ENCODE measurements at regions not wholly inside any gene's neighbourhood (a gene's known extent, or its start where the extent isn't known, plus 50 kb on each side); places are given as distances from the start of the nearest gene placed in this dataset.
A peak's percentile ranks its signal among the peaks of the same experiment; 100 is the strongest.

DNA sequence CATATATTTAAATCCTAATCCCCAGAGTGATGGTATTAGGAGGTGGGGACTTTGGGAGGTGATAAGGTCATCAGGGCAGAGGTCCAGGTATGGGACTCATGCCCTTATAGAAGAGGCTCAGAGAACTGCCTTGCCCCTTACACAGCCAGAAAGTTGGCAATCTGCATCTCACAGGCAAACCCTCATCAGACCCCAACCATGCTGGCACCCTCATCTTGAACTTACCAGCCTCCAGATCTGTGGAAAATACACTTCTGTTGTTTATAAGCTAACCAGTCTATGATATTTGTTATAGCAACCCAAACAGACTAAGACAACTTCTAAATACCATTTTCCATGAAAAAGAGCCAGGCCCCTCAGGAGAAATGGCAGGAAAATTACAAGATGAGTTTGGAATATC, 69.3 kb upstream of the PRDX6 start:
- ATAC-seq, result no peak
- DNase-seq, result no peak
- no peak overlapping the region for H3K4me3 ChIP-seq
- no peak overlapping the region for H3K27ac ChIP-seq
- H3K4me1 ChIP-seq, result peaks cover 0 to 32% of the 10 kb centered on the region in 2 donors
- H3K36me3 ChIP-seq, result no peaks in the 10 kb centered on the region
- no peaks in the 10 kb centered on the region for H3K27me3 ChIP-seq
- TF ChIP-seq, protein P1, sequence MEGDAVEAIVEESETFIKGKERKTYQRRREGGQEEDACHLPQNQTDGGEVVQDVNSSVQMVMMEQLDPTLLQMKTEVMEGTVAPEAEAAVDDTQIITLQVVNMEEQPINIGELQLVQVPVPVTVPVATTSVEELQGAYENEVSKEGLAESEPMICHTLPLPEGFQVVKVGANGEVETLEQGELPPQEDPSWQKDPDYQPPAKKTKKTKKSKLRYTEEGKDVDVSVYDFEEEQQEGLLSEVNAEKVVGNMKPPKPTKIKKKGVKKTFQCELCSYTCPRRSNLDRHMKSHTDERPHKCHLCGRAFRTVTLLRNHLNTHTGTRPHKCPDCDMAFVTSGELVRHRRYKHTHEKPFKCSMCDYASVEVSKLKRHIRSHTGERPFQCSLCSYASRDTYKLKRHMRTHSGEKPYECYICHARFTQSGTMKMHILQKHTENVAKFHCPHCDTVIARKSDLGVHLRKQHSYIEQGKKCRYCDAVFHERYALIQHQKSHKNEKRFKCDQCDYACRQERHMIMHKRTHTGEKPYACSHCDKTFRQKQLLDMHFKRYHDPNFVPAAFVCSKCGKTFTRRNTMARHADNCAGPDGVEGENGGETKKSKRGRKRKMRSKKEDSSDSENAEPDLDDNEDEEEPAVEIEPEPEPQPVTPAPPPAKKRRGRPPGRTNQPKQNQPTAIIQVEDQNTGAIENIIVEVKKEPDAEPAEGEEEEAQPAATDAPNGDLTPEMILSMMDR (IDR thresholded peaks at IDR 0.05), result no peak
- H3K9me3 ChIP-seq, result no peaks in the 10 kb centered on the region
- intact Hi-C loops (cut with DNase I), result no loop called here

DNA sequence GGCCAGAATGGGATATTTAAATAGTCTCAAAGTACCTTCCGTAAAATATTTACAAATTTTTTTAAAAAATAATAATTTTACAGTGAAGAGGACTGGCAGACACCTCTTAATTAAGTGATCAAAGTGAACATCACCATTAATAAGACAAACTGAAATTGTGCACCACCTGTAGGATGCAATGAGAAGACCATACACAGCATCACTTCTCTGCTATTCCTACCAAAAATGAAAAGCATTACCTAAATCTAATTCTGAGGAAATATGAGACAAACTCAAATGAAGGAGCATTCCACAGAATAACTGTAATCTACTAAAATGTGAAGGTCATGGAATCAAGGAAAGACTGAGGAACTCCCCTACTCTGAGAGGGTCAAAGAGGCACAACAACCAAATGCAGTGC, 68.2 kb upstream of the PRDX6 start:
- TF ChIP-seq, protein P1 (IDR thresholded peaks at IDR 0.05), result no peak
- H3K36me3 ChIP-seq, result no peaks in the 10 kb centered on the region
- DNase-seq (no peak), ATAC-seq (no peak)
- no peak overlapping the region for H3K4me3 ChIP-seq
- H3K9me3 ChIP-seq, result no peaks in the 10 kb centered on the region
- H3K27ac ChIP-seq, result no peak overlapping the region
- peaks cover 0 to 32% of the 10 kb centered on the region in 2 donors for H3K4me1 ChIP-seq
- intact Hi-C loops (cut with DNase I), result no loop called here
- H3K27me3 ChIP-seq, result no peaks in the 10 kb centered on the region

DNA sequence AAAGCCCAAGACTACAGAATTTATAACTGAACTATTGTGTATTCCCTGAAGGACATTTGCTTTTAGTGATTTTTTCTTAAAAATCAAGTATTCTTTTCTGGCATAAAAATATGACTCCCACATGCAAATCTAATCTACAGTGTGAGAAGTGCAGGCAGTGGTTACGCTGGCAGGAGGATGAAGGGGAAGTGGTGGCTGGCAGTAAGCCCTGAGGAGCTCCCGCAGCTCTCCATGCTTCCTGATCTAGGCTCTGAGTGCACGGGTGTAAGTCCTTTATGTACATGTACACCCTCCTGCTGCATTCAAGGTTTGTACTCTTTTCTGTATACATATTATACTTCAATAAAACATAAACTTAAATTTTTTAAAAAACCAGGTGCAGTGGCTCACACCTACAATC, 67.5 kb upstream of the PRDX6 start:
- H3K4me3 ChIP-seq, result no peak overlapping the region
- intact Hi-C loops (cut with DNase I), result no loop called here
- no peak overlapping the region for H3K27ac ChIP-seq
- DNase-seq (peak in 2 of 4 donors; percentile 43 to 81), ATAC-seq (peak; percentile 84)
- peaks cover 0 to 32% of the 10 kb centered on the region in 2 donors for H3K4me1 ChIP-seq
- H3K9me3 ChIP-seq, result no peaks in the 10 kb centered on the region
- no peaks in the 10 kb centered on the region for H3K36me3 ChIP-seq
- TF ChIP-seq, protein P1 (IDR thresholded peaks at IDR 0.05), result no peak
- H3K27me3 ChIP-seq, result no peaks in the 10 kb centered on the region

DNA sequence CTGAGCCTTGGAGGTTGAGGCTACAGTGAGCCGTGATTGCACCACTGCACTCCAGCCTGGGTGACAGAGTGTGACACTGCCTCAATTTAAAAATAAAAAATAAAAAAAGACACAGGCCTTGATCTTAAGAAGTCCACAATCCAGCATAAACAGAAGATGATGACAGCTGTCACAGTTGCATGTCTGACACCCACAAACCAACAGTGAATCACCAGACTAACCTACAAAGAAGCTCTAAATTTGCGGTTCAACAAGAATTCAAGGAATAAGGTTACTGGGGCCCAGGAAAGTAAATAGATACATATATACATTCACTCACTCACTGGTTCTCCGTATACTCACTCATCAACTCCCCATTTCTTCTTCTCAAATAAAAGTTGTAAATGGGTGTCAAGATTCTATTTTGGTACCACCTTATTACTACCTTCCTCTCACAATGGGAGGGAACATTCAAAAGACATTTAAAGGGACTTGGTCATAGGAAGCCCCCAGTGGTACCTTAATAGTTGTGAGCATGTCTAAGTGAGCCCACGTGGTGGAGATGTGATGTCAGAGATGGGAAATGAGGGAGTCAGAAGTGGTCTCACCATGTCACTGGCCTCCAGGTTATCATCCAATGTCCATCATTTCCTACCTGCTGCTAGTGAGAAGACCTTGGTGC, 66.9 kb upstream of the PRDX6 start:
- Histone ChIP-seq H3K27ac (no peak overlapping the region), H3K27me3 (no peaks in the 10 kb centered on the region), H3K4me3 (no peak overlapping the region), H3K9me3 (no peaks in the 10 kb centered on the region), H3K36me3 (no peaks in the 10 kb centered on the region), H3K4me1 (peaks cover 0 to 32% of the 10 kb centered on the region in 2 donors)
- DNase-seq (no peak), ATAC-seq (no peak)
- TF ChIP-seq, protein P1 (IDR thresholded peaks at IDR 0.05), result no peak
- intact Hi-C loops (cut with DNase I), result no loop called here

DNA sequence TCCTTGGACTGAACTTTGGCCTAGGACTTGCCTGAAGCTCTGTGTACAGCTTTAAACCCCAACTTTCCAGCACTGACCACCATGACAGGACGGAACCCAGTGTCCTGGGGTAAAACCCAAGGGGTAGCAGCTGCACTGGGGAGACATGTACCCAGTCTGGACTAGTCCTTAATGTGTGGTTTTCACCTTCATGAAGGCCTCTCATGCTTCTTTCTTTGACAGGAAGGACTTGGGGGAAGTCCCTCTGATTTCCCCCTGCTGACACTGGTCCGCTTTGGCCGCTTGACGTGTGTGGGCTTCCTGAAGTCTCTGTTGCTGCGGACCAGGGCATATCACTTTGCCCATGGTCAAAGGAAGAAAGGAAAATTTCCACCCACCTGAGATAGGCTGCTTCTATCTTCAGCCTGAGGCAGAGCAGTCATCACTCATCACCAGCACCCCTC, 66.3 kb upstream of the PRDX6 start:
- intact Hi-C loops (cut with DNase I), result no loop called here
- Histone ChIP-seq H3K4me1 (peaks cover 0 to 32% of the 10 kb centered on the region in 2 donors), H3K36me3 (no peaks in the 10 kb centered on the region), H3K9me3 (no peaks in the 10 kb centered on the region), H3K27ac (no peak overlapping the region), H3K4me3 (no peak overlapping the region), H3K27me3 (no peaks in the 10 kb centered on the region)
- TF ChIP-seq, protein P1 (IDR thresholded peaks at IDR 0.05), result no peak
- peak; percentile 9 for ATAC-seq
- no peak for DNase-seq
